ENCODE measurements at regions not wholly inside any gene's neighbourhood (a gene's known extent, or its start where the extent isn't known, plus 50 kb on each side); places are given as distances from the start of the nearest gene placed in this dataset.
"Not testable (repeated sequence)": the region's sequence is repeated elsewhere in the genome, so short reads cannot be mapped to it uniquely, and the experiment has no call there.

- no peak for DNase-seq
Measured at GRCh38 chr6:81026041-81026553, 726.4 kb downstream of the TENT5A start.

DNA sequence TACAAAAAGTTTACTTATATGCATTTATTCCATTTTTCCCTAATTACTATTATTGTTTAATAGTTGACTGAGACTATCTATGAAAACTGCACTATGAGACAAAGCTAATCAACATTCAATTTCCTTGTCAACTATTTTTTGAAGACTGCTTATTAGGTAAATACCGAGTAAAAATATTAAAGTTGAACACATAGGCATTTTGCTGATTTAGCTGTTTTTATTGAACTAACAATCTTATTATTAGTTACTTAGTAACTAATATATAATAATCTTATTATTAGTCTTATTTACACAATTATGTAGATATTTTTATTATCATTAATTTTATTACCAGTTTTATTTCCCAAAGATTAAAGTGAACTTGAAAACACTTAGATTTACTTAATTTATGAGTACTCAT lies 728.8 kb downstream of the TENT5A start:
- DNase-seq = no peak

DNA sequence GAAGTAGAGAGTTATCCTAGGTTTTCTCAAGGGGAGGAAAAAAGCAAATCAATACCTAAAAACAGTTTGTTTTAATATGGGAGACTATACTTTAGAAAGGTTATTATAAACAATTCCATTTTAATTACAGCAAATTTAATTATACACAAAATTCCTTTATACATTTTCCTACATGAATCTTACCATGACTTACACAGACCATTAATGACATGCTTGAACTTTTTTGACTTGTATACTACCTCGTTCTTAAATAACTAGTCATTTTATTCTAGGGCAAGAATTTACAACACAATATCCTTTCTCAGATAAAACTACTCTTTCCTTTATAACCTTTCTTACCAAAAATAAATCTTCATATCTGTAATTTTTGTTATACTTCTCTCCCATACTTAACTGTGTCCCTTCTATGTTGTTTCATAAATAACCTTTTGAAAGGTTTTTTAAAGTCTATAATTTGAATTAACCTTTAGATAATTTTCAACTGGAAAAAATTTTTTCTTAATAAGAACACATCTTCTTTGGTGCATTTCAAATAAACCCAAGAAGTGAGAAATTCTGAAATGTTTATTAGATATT lies 729.4 kb downstream of the TENT5A start:
- no peak for DNase-seq

DNA sequence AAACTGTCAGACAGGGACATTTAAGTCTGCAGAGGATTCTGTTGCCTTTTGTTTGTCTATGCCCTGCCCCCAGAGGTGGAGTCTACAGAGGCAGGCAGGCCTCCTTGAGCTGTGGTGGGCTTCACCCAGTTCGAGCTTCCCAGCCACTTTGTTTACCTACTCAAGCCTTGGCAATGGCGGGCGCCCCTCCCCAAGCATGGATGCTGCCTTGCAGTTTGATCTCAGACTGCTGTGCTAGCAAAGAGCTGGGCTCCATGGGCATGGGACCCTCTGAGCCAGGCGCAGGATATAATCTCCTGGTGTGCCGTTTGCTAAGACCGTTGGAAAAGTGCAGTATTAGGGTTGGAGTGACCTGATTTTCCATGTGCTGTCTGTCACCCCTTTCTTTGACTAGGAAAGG lies 734.9 kb downstream of the TENT5A start:
- DNase-seq = not testable (repeated sequence)

GRCh38 chr6:81003894-81004293 lies 748.6 kb downstream of the TENT5A start:
- DNase-seq = no peak

GRCh38 chr6:81003156-81003555 lies 749.3 kb downstream of the TENT5A start:
- peak in 4 of 56 donors; percentile 1 to 12 (median 4) for DNase-seq

GRCh38 chr6:81002126-81002525 lies 750.4 kb downstream of the TENT5A start:
- DNase-seq = no peak

DNA sequence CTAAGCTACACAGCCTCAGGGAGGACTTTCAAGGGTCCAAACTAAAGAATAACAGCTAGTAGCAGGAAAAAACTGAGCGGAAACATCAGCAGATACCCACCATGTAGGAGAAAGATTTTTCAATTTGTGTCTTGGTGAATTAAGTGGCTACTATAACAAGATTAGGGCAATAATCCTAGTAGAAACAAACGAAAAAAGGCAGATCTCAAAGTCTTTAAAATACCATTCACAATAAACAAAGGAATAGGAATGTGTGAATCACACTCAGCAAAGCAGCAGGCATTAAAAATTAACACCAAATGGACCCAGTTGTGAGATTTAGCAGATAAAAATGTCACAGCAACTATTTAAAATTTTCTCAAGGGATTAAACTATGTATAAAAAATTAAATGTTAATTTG lies 761.2 kb downstream of the TENT5A start:
- DNase-seq = no peak

DNA sequence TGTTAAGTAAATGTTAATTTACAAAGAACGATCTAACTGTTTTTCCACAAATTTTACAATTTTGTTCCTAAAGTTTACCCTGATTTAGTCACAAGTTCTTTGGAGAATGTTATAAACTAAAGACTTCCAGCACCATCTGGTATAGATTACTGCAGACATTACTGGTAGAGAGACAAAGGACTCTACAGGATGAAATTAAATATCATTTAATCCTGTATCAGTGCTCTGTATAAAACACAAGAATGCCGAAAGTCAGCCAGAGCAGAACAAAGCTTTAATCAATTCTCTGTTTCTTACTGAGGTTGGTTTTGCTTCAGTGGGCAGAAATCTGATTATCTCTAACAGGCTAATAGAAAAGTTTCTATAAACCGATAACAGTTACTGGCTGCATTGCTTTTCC lies 763.6 kb downstream of the TENT5A start:
- DNase-seq = no peak

- no peak for DNase-seq
Measured at GRCh38 chr6:80988286-80988685, 764.2 kb downstream of the TENT5A start.

GRCh38 chr6:80981226-80981625 lies 771.3 kb downstream of the TENT5A start:
- DNase-seq = not testable (repeated sequence)

DNA sequence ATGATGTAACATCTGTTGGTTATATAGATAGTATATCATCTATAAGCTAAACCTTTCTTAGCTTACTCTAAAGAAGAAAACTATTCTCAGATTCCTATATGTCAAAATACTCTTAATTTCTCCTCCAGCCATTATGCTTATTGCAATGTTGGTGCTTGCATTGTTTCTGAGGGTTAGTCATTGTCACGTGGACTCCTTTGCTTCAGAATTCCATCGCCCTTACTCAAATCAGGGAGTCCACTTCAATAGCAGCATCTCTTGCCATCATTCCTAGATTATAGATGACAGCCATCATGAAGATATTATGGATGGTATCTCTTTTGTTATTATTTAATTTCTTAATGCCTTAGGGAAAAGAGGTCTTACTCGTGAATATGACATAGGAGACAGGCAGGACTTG lies 776.1 kb downstream of the TENT5A start:
- no peak for DNase-seq

DNA sequence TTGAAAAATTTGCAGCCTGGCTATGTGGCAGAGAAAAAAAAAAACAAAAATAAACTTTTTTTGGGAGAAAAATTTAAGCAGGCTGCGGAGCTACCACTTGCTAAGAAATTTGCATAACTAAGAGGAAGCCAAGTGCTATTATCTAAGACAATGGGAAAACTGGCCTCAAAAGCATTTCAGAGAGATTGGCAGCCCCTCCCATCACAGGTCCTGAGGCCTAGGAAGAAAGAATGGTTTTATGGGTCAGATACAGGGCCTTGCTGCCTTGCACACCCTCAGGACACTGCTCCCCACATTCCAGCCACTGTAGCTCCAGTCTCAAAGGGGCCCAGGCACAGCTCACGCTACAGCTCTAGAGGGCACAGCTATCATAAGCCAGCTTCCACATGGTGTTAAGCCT lies 777.9 kb downstream of the TENT5A start:
- DNase-seq = no peak

DNA sequence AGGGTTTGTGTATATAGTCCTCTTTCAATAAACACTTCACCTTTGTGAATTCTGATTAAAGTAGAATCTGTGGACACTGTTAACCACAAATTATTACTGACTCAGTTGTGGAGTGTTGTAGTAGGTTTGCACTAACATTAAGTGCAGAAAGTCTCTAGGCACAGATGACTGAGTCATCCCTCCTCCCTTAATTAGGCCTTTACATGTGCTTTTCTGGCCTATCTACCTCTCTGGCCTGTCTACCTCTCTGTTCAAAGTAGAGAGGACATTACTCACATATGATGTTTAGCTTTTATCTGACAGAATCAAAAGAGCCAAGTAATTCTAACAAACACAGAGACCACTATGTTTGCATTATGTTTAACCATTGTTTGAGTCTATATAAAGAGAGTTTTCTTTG lies 783.0 kb downstream of the TENT5A start:
- DNase-seq = no peak

- DNase-seq = no peak
Measured at GRCh38 chr6:80967609-80968008, 784.9 kb downstream of the TENT5A start.

- no peak for DNase-seq
Measured at GRCh38 chr6:80962382-80962781, 790.1 kb downstream of the TENT5A start.

- DNase-seq = no peak
Measured at GRCh38 chr6:80961166-80961565, 791.3 kb downstream of the TENT5A start.

DNA sequence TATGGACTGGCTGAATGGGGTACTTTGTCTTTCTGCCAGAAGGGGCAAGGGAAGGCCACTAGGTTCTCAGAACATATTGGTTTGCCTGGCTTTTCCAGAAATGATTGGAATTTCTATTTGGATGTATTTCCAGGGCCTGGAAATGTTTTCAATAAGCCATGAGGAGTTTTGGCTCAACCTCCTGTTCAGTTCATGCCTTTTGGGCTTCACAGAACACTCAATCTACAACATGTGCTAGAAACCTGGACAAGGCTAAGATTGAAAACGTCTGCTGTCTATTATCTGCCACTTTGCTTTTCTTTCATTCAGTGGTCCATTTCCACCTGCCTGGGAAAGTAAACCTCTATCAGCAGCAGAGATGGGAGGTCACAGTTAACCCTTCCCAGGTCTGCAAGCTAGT lies 793.4 kb downstream of the TENT5A start:
- no peak for DNase-seq

- DNase-seq = no peak
Measured at GRCh38 chr6:80956898-80957297, 795.6 kb downstream of the TENT5A start.

DNA sequence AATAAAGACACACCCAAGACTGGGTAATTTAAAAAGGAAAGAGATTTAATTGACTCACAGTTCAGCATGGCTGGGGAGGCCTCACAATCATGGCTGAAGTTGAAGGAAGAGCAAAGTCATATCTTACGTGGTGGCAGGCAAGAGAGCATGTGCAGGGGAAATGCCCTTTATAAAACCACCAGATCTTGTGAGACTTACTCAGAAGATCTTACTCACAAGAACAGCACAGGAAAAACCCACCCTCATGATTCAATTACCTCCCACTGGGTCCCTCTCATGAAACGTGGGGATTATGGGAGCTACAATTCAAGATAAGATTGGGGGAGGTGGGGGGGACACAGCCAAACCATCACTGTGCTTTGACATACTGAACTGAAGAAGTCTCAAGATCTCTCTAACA lies 800.0 kb downstream of the TENT5A start:
- DNase-seq = not testable (repeated sequence)

DNA sequence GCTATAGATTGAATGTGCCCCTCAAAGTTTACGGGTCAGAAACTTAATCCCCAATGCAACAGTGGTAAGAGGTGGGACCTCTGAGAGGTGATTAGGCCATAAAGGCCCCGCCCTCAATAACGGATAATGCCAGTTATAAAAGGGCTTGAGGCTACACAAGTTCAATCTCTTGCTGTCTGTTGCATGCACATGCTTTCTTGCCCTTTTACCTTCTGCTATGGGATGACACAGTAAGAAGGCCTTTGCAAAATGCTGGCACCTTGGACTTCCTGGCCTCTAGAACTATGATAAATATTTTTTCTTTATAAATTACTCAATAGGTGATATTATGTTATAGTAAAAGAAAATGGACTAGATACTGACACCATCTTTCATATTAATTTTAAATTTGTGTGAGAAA lies 806.1 kb downstream of the TENT5A start:
- no peak for DNase-seq

DNA sequence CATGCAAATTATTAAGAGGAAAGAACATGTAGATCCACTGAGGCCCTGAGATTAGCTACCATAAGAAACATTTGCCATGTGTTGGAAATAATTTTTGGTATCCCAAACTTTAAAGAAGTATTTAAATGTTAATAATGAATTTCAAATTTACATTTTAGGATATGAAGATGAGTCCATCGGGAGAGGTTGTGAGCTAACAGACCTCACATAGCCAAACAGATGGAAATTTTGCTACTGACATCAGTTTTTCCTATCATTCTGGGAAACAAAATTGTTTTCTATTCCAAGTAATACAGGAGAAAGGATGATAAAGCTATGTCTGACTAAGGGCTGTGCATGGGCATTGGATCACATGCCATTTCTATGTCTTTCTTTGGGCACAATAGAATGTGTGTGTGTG lies 809.6 kb downstream of the TENT5A start:
- DNase-seq = no peak

DNA sequence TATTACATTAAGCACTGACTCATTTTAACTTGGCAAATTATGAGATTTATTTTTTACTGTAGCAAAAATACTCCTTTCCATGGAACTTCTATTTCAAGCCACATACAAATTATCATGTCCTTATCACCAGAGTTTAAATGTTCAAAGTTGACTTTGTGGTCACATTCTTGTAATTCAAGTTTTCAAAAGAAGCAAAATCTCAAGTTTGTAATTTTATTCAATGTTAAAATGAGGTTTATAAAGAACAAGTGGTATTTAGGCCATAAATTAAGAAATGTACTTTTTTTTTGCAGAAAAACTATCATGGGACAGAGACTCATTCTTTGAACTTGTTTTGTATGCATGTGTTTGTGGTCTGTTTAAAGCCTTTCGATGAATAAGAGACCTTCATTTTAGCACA lies 811.5 kb downstream of the TENT5A start:
- DNase-seq = no peak

DNA sequence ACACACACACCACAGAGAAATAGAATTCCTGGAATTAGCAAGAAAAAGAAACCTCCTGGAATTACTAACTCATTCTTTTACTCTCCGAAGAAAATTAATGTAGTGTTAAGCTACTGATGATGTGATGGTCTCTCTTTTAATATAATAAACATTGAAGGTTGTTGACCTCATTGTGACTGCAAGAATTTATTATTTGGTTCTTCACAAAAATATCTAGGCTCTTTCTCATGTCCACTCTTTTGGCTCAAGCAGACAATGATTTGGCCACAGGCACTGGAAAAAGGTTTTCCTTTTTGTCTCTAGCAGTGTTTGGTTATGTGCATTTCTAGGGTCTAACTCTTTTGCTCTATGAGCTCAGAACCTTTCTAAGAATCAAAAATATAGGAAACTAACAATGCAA lies 811.9 kb downstream of the TENT5A start:
- DNase-seq = no peak
